CD4-positive, CD25-positive, alpha-beta regulatory T cell (primary cell): ENCODE measurements at regions not wholly inside any gene's neighbourhood (a gene's known extent, or its start where the extent isn't known, plus 50 kb on each side); places are given as distances from the start of the nearest gene placed in this dataset.
"Not testable (repeated sequence)": the region's sequence is repeated elsewhere in the genome, so short reads cannot be mapped to it uniquely, and the experiment has no call there.

Experiments
- ATAC-seq, 2 donors: fragments of 150-1000 bp; cut with Tn5 transposase; one replicate each; pipeline ENCODE4 v1.10.0; 2021; ENCODE audit warnings: low read depth in 2 of 2, moderate number of reproducible peaks in 2 of 2, moderate library complexity in 1 of 2
- DNase-seq, 3 donors: peaks; one replicate each; pipeline versions ENCODE4 v3.0.0 to v3.0.0-alpha.2; 2012 to 2022; ENCODE audit warnings: mixed read lengths in 1 of 3
- H3K27ac ChIP-seq: one replicate; pipeline ENCODE4 v1.7.0; 2013; ENCODE audit warnings: mild to moderate bottlenecking, low read length; ENCODE audit not compliant: insufficient read depth, poor library complexity, severe bottlenecking
- H3K27me3 ChIP-seq: one replicate; pipeline ENCODE4 v1.7.0; 2013; ENCODE audit warnings: low read length; ENCODE audit not compliant: control insufficient read depth, insufficient read depth
- H3K36me3 ChIP-seq: one replicate; pipeline ENCODE4 v1.7.0; 2013; ENCODE audit warnings: mild to moderate bottlenecking, low read length, moderate library complexity; ENCODE audit not compliant: control insufficient read depth, insufficient read depth
- H3K4me1 ChIP-seq: 2 replicates; pipeline ENCODE4 v1.7.0; 2013; ENCODE audit warnings: mild to moderate bottlenecking, low read length; ENCODE audit not compliant: insufficient read depth, control insufficient read depth, poor library complexity, severe bottlenecking
- H3K4me3 ChIP-seq: one replicate; pipeline ENCODE4 v1.7.0; 2013; ENCODE audit warnings: low read depth, mild to moderate bottlenecking, low read length, moderate library complexity
- H3K9me3 ChIP-seq, 2 experiments: 1 replicate in 1 of 2; 2 replicates in 1 of 2; pipeline ENCODE4 v1.7.0; 2013; ENCODE audit warnings: low read length in 2 of 2, mild to moderate bottlenecking in 1 of 2, moderate library complexity in 1 of 2; ENCODE audit not compliant: control insufficient read depth in 2 of 2
- H3K27ac Mint-ChIP-seq, 3 donors: one replicate each; pipeline ENCODE4 v1.8.0; 2020 to 2022; ENCODE audit warnings: mild to moderate bottlenecking in 3 of 3, mixed read lengths in 3 of 3, moderate library complexity in 2 of 3
- H3K27me3 Mint-ChIP-seq: one replicate; pipeline ENCODE4 v1.8.0; 2022; ENCODE audit warnings: mild to moderate bottlenecking, mixed read lengths
- H3K36me3 Mint-ChIP-seq: one replicate; pipeline ENCODE4 v1.8.0; 2020; ENCODE audit warnings: mixed read lengths
- H3K4me1 Mint-ChIP-seq, 4 donors: one replicate each; pipeline ENCODE4 v1.8.0; 2020 to 2022; ENCODE audit warnings: mixed read lengths in 4 of 4, mild to moderate bottlenecking in 1 of 4
- H3K4me3 Mint-ChIP-seq, 4 donors: one replicate each; pipeline ENCODE4 v1.8.0; 2020 to 2022; ENCODE audit warnings: mild to moderate bottlenecking in 4 of 4, mixed read lengths in 4 of 4, moderate library complexity in 3 of 4
- H3K9me3 Mint-ChIP-seq, 7 donors: one replicate each; pipeline ENCODE4 v1.8.0; 2020 to 2022; ENCODE audit warnings: mixed read lengths in 7 of 7, mild to moderate bottlenecking in 3 of 7, moderate library complexity in 2 of 7

DNA sequence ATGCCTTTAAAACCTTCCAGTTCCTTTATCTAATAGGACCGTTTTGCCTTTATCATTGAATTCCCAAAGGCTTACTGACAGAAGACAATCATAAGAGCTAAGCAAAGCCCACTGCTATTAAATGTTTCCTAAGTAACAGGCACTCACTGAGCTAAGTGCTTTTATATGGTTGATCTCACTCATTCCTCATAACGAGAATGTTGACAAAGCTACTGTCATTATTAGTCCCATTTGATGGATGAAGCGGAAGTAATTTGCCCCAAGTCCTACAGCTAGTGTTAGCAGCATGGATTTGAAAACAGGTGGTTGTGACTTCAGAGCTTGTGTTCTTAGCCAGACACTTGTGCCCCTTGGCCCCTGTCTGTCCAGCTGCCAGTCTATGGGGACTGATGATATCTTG, 134.8 kb upstream of the SERPINE2 start:
- H3K27ac Mint-ChIP-seq: no peak overlapping the region
- Histone ChIP-seq H3K4me1 (no peaks in the 10 kb centered on the region), H3K9me3 (no peaks in the 10 kb centered on the region), H3K27ac (no peak overlapping the region), H3K36me3 (no peaks in the 10 kb centered on the region), H3K4me3 (no peak overlapping the region), H3K27me3 (peaks cover 1% of the 10 kb centered on the region)
- no peaks in the 10 kb centered on the region for H3K4me1 Mint-ChIP-seq
- H3K9me3 Mint-ChIP-seq: no peaks in the 10 kb centered on the region
- H3K36me3 Mint-ChIP-seq: no peaks in the 10 kb centered on the region
- DNase-seq: no peak
- H3K27me3 Mint-ChIP-seq: peaks cover 13% of the 10 kb centered on the region
- H3K4me3 Mint-ChIP-seq: no peak overlapping the region
- no peak for ATAC-seq

DNA sequence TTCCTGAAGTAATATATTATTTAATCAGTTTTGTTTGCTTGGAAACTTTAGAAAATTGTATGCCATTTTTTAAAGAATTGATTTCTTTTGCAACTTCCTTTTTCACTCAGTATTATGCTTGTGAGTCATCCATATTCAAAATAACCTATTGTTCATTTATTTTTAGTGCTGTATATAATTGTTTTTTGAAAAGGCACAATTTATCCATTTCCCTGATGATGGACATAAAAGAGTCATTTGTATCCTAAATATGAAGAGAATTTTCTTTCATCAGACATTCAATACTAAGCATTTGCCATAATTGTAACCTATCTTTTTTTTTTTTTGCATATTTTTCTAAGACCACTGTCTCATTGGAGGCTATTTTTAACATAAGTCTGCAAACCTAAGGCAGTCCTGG, 134.1 kb upstream of the SERPINE2 start:
- no peaks in the 10 kb centered on the region for H3K9me3 Mint-ChIP-seq
- H3K27me3 Mint-ChIP-seq: peaks cover 13% of the 10 kb centered on the region
- H3K27ac ChIP-seq: no peak overlapping the region
- DNase-seq (no peak), ATAC-seq (no peak)
- no peaks in the 10 kb centered on the region for H3K9me3 ChIP-seq
- H3K36me3 ChIP-seq: no peaks in the 10 kb centered on the region
- no peak overlapping the region for H3K4me3 ChIP-seq
- peaks cover 1% of the 10 kb centered on the region for H3K27me3 ChIP-seq
- no peaks in the 10 kb centered on the region for H3K4me1 ChIP-seq
- H3K4me3 Mint-ChIP-seq: no peak overlapping the region
- no peak overlapping the region for H3K27ac Mint-ChIP-seq
- H3K36me3 Mint-ChIP-seq: no peaks in the 10 kb centered on the region
- H3K4me1 Mint-ChIP-seq: no peaks in the 10 kb centered on the region

DNA sequence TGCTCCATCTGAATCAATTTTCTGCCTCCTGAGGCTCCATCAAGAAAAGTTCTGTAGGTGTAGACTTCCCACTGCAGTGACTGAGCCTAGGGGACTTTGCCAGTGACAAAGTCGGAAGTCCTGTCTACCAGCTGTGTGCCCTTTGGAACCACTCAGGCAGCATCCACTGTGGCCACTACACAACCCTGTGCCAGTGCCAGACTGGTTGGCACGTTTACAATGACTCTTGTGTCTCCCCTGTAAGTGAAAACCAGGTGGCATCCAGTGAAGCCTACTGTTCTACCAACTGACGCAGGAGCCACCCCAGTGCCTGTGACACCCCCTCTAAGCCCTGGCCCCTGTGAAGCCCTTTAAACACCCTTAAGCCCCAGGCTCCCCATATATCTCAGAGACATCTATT, 132.1 kb upstream of the SERPINE2 start:
- ATAC-seq: no peak
- H3K4me1 ChIP-seq: no peaks in the 10 kb centered on the region
- no peak overlapping the region for H3K4me3 ChIP-seq
- Mint-ChIP-seq H3K36me3 (no peaks in the 10 kb centered on the region), H3K4me1 (no peaks in the 10 kb centered on the region), H3K9me3 (no peaks in the 10 kb centered on the region), H3K27me3 (peaks cover 13% of the 10 kb centered on the region), H3K27ac (no peak overlapping the region), H3K4me3 (no peak overlapping the region)
- H3K27ac ChIP-seq: no peak overlapping the region
- DNase-seq: no peak
- H3K27me3 ChIP-seq: peaks cover 1% of the 10 kb centered on the region
- H3K9me3 ChIP-seq: no peaks in the 10 kb centered on the region
- H3K36me3 ChIP-seq: no peaks in the 10 kb centered on the region

DNA sequence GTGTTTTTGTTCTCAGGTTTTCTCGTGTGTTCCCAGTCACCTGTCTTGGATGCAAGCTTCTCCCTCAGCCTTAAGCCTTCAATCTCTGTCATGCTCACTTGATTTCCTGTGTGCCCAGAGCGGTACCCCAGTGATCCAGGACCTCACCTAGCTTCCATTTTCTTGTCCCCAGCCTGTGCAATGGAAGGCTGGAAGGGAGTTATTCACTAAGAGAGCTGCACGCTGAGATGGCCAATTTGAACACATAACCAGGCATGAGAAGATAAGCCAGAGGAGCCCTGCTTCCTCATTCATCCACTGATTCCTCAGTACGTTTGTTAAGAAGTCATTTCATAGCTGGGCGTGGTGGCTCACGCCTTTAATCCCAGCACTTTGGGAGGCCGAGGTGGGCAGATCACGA, 130.8 kb upstream of the SERPINE2 start:
- no peaks in the 10 kb centered on the region for H3K36me3 Mint-ChIP-seq
- H3K9me3 Mint-ChIP-seq: no peaks in the 10 kb centered on the region
- DNase-seq: no peak
- no peaks in the 10 kb centered on the region for H3K4me1 ChIP-seq
- H3K27me3 Mint-ChIP-seq: peaks cover 13% of the 10 kb centered on the region
- no peaks in the 10 kb centered on the region for H3K36me3 ChIP-seq
- no peak overlapping the region for H3K4me3 ChIP-seq
- peaks cover 1% of the 10 kb centered on the region for H3K27me3 ChIP-seq
- no peak overlapping the region for H3K27ac ChIP-seq
- no peaks in the 10 kb centered on the region for H3K9me3 ChIP-seq
- H3K27ac Mint-ChIP-seq: no peak overlapping the region
- H3K4me1 Mint-ChIP-seq: no peaks in the 10 kb centered on the region
- ATAC-seq: no peak
- no peak overlapping the region for H3K4me3 Mint-ChIP-seq

DNA sequence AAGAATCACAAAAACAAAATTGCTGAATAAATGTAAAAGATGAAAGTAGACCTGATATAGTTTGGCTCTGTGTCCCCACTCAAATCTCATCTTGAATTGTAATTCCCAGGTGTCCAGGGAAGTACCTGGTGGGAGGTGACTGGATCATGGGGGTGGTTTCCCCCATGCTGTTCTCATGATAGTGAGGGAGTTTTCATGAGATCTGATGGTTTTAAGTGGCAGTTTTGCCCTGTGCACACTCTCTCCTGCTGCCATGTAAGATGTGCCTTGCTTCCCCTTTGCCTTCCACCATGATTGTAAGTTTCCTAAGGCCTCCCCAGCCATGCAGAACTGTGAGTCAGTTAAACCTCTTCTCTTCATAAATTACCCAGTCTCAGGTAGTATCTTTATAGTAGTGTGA, 128.7 kb upstream of the SERPINE2 start:
- not testable (repeated sequence) for H3K27me3 ChIP-seq, H3K27ac ChIP-seq, H3K4me3 Mint-ChIP-seq, H3K27me3 Mint-ChIP-seq, ATAC-seq, H3K27ac Mint-ChIP-seq, H3K4me1 ChIP-seq, DNase-seq, H3K36me3 Mint-ChIP-seq, H3K9me3 Mint-ChIP-seq, H3K36me3 ChIP-seq, H3K9me3 ChIP-seq, H3K4me3 ChIP-seq, H3K4me1 Mint-ChIP-seq

DNA sequence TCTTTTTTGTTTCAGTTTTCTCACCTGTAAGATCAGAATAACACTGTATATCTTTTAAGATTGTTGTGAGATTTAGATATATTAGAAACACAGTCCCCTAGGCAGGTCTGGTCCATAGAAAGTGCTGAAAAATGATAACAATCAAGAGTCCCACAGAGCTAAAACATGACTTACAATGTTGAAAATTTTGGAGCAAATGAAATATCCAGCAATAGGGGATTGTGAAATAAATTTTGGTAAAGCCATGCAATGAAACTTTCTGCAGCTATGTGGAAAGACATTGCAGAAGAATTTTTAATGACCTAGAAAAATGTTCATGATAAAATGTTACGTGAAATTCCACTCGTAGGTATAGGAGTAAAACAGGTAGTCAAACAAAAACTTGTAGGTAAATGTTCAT, 127.6 kb upstream of the SERPINE2 start:
- no peak overlapping the region for H3K27ac ChIP-seq
- Mint-ChIP-seq H3K27ac (no peak overlapping the region), H3K4me3 (no peak overlapping the region), H3K36me3 (no peaks in the 10 kb centered on the region), H3K27me3 (peaks cover 5% of the 10 kb centered on the region), H3K9me3 (peaks cover 0 to 1% (median 0%) of the 10 kb centered on the region in 7 donors), H3K4me1 (no peaks in the 10 kb centered on the region)
- ATAC-seq: no peak
- no peaks in the 10 kb centered on the region for H3K4me1 ChIP-seq
- no peaks in the 10 kb centered on the region for H3K36me3 ChIP-seq
- H3K4me3 ChIP-seq: no peak overlapping the region
- H3K27me3 ChIP-seq: peaks cover 2% of the 10 kb centered on the region
- no peaks in the 10 kb centered on the region for H3K9me3 ChIP-seq
- no peak for DNase-seq

DNA sequence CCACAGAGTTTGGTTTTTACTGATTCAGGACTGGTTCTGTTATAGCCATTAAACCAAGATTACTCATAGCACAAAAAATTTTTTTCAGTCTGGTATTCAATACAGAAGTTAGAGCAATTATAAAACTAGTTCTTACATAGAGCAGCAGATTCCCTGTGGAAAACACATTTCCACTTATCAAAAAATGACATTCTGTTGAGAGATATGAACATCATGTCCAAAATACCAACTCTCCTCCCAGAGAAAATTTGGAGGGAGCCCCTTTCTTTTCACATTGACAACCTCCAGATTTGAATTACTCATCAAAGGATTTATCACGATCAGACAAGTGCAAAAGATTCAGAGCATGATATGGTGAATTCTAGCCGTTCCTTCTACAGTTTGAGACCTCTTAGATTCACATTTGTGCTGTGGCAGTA, 126.8 kb upstream of the SERPINE2 start:
- peaks cover 2% of the 10 kb centered on the region for H3K27me3 ChIP-seq
- Mint-ChIP-seq H3K27ac (no peak overlapping the region), H3K36me3 (no peaks in the 10 kb centered on the region), H3K9me3 (peaks cover 0 to 1% (median 0%) of the 10 kb centered on the region in 7 donors), H3K4me3 (no peak overlapping the region), H3K4me1 (no peaks in the 10 kb centered on the region), H3K27me3 (peaks cover 2% of the 10 kb centered on the region)
- no peak for ATAC-seq
- H3K9me3 ChIP-seq: no peaks in the 10 kb centered on the region
- no peak for DNase-seq
- no peaks in the 10 kb centered on the region for H3K36me3 ChIP-seq
- no peaks in the 10 kb centered on the region for H3K4me1 ChIP-seq
- no peak overlapping the region for H3K4me3 ChIP-seq
- H3K27ac ChIP-seq: no peak overlapping the region

DNA sequence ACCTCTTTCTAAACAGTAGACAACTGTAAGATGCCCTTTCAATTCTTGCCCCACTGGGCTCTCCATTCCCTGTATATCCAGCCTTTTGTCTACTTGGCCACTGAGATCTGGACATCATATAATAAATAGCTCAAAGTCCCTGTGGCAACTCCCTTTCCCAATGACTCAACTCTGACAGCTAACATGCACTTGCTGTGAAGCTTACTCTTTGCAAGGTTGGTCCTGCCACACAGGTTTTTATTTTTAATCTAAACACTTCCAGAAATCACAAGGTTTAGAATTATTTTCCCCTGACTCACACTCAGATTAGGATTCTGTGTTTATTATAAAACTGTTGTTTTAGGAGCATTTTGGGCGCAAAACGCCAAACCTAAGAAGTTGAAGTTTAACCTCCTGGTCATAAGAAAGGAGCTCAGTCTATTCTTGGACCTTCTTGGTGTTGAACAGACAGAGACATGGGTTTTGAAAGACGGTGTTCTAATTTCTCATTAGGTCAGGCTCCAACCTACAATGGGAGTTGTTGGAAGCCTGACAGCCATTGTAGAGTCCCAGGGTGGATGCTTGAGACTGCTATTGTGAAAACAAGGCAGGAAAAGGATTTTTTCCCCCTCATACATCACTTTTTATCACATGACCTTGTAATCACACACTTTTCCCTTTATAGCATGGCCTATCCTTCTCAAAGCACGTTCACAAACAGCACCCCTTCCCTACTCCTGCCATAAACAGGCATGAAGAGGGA, 124.7 kb upstream of the SERPINE2 start:
- Mint-ChIP-seq H3K36me3 (no peaks in the 10 kb centered on the region), H3K4me3 (no peak overlapping the region), H3K27ac (no peak overlapping the region), H3K4me1 (no peaks in the 10 kb centered on the region), H3K27me3 (no peaks in the 10 kb centered on the region), H3K9me3 (peaks cover 0 to 1% (median 0%) of the 10 kb centered on the region in 7 donors)
- no peaks in the 10 kb centered on the region for H3K36me3 ChIP-seq
- H3K27me3 ChIP-seq: peaks cover 2% of the 10 kb centered on the region
- ATAC-seq: no peak
- no peaks in the 10 kb centered on the region for H3K4me1 ChIP-seq
- H3K27ac ChIP-seq: no peak overlapping the region
- no peak overlapping the region for H3K4me3 ChIP-seq
- no peaks in the 10 kb centered on the region for H3K9me3 ChIP-seq
- DNase-seq: no peak
